ENCODE measurements at regions not wholly inside any gene's neighbourhood (a gene's known extent, or its start where the extent isn't known, plus 50 kb on each side); places are given as distances from the start of the nearest gene placed in this dataset.

DNA sequence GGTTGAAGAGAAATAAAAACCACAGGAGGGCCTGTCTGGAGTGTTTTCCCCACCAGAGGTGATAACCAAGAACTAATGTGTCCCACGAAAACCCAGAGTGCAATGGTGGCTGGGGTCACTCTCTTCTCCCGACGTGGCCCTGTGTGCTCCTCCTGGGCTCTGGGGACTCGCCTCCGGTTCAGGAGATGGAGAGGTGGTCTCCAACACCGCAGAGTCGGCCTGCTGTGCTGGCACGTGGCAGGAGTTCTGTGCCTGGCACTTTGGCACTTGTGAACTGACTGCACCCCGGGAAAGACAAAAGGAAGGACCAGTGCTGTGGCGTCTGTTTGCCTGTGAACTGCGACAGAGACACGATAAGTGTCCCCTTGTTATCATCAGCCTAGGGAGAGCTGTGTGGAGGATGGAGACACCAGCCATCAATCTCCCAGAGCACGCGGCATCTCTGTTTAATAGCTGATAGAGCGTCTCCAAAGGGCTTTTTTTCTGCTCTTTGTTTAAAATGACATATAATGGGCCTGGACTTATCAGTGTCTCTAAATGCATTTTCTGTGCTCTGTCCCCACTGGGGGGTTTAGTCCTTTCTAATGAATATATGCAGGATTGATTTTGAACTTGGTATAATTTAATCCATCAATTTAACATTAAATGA lies 98.3 kb downstream of the MRPL36 start:
- TF ChIP-seq, protein P1, sequence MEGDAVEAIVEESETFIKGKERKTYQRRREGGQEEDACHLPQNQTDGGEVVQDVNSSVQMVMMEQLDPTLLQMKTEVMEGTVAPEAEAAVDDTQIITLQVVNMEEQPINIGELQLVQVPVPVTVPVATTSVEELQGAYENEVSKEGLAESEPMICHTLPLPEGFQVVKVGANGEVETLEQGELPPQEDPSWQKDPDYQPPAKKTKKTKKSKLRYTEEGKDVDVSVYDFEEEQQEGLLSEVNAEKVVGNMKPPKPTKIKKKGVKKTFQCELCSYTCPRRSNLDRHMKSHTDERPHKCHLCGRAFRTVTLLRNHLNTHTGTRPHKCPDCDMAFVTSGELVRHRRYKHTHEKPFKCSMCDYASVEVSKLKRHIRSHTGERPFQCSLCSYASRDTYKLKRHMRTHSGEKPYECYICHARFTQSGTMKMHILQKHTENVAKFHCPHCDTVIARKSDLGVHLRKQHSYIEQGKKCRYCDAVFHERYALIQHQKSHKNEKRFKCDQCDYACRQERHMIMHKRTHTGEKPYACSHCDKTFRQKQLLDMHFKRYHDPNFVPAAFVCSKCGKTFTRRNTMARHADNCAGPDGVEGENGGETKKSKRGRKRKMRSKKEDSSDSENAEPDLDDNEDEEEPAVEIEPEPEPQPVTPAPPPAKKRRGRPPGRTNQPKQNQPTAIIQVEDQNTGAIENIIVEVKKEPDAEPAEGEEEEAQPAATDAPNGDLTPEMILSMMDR (conservative IDR thresholded peaks at IDR 0.05): no peak
- no peak; the same call in 1 of the 2 replicates for TF ChIP-seq EZH2 (IDR thresholded peaks at IDR 0.05; ENCODE audit: low read depth)

Measured in PC-9 (cell line).